Neural cell (in vitro differentiated cells): ENCODE measurements at regions not wholly inside any gene's neighbourhood (a gene's known extent, or its start where the extent isn't known, plus 50 kb on each side); places are given as distances from the start of the nearest gene placed in this dataset.

ENCODE experiments used
- H2AFZ ChIP-seq: fragments of 200-600, 300-800 bp; sonication (generic), shearing (Covaris generic); 2 replicates; pipeline ENCODE4 v1.6.0; 2014; ENCODE audit warnings: low read depth, mild to moderate bottlenecking, antibody characterized with exemption, low read length, moderate library complexity
- H3F3A ChIP-seq: fragments of 200-600 bp; shearing (Covaris generic); 2 replicates; pipeline ENCODE4 v1.6.1; 2016; ENCODE audit warnings: mild to moderate bottlenecking, moderate library complexity, mixed read lengths, antibody characterized with exemption, low read length; ENCODE audit not compliant: insufficient read depth, poor library complexity, severe bottlenecking
- H3K27ac ChIP-seq: fragments of 200-600, 300-800 bp; sonication (generic), shearing (Covaris generic); 2 replicates; pipeline ENCODE4 v1.5.1; 2014; ENCODE audit warnings: mild to moderate bottlenecking, low read length, moderate library complexity
- H3K27me3 ChIP-seq: fragments of 300-800, 200-600 bp; sonication (generic), shearing (Covaris generic); 2 replicates; pipeline ENCODE4 v1.6.0; 2014; ENCODE audit warnings: mild to moderate bottlenecking, low read depth, low read length, moderate library complexity; ENCODE audit not compliant: insufficient read depth
- H3K36me3 ChIP-seq: fragments of 300-800, 200-600 bp; sonication (generic), shearing (Covaris generic); 2 replicates; pipeline ENCODE4 v1.5.1; 2014; ENCODE audit warnings: mild to moderate bottlenecking, antibody characterized with exemption, low read length, moderate library complexity; ENCODE audit not compliant: insufficient read depth
- H3K4me2 ChIP-seq: fragments of 300-800, 200-600 bp; sonication (generic), shearing (Covaris generic); 2 replicates; pipeline ENCODE4 v1.6.0; 2014; ENCODE audit warnings: mild to moderate bottlenecking, low read length
- H3K4me3 ChIP-seq: fragments of 300-800, 200-600 bp; sonication (generic), shearing (Covaris generic); 2 replicates; pipeline ENCODE4 v1.5.1; 2014; ENCODE audit warnings: mild to moderate bottlenecking, low read length, moderate library complexity
- H3K79me2 ChIP-seq: fragments of 200-600 bp; shearing (Covaris generic); replicated peaks from 2 replicates; pipeline ENCODE4 v1.6.0; 2014; ENCODE audit warnings: mild to moderate bottlenecking, low read length, moderate library complexity; ENCODE audit not compliant: insufficient read depth
- H3K9ac ChIP-seq: fragments of 300-800, 200-600 bp; sonication (generic), shearing (Covaris generic); 2 replicates; pipeline ENCODE4 v1.6.1; 2016; ENCODE audit warnings: mild to moderate bottlenecking, low read length, mixed read lengths
- H3K9me2 ChIP-seq: fragments of 200-600 bp; shearing (Covaris generic); 2 replicates; pipeline ENCODE4 v1.6.1; 2016; ENCODE audit warnings: mild to moderate bottlenecking, low read length, mixed read lengths; ENCODE audit not compliant: insufficient read depth
- H3K9me3 ChIP-seq: fragments of 200-600, 300-800 bp; sonication (generic), shearing (Covaris generic); 2 replicates; pipeline ENCODE4 v1.6.1; 2016; ENCODE audit warnings: mild to moderate bottlenecking, mixed run types, low read length, moderate library complexity, mixed read lengths
- H4K20me1 ChIP-seq: fragments of 200-600 bp; shearing (Covaris generic); 2 replicates; pipeline ENCODE4 v1.6.1; 2016; ENCODE audit warnings: mild to moderate bottlenecking, mixed run types; ENCODE audit not compliant: insufficient read depth
- EP300 ChIP-seq: fragments of 450-650 bp; conservative IDR thresholded peaks from 2 replicates; pipeline ENCODE4 v1.6.1; 2014; ENCODE audit warnings: antibody characterized with exemption, mild to moderate bottlenecking, moderate library complexity; ENCODE audit not compliant: poor library complexity, severe bottlenecking
- EZH2 ChIP-seq: fragments of 200-600, 300-800 bp; shearing (Covaris generic), sonication (generic); IDR thresholded peaks from 2 replicates; pipeline ENCODE4 v1.6.1; 2014; ENCODE audit warnings: antibody characterized with exemption, low read length, borderline replicate concordance, mild to moderate bottlenecking; ENCODE audit not compliant: insufficient read depth, poor library complexity, severe bottlenecking
- MXI1 ChIP-seq: fragments of 450-650 bp; conservative IDR thresholded peaks from 2 replicates; pipeline ENCODE4 v1.6.1; 2014; ENCODE audit warnings: antibody characterized with exemption, mild to moderate bottlenecking; ENCODE audit not compliant: poor library complexity, severe bottlenecking
- POLR2AphosphoS5 ChIP-seq: IDR thresholded peaks from 2 replicates; pipeline ENCODE4 v1.6.1; 2012
- RAD21 ChIP-seq: fragments of 450-650 bp; conservative IDR thresholded peaks from 2 replicates; pipeline ENCODE4 v1.6.1; 2014; ENCODE audit warnings: antibody characterized with exemption, mild to moderate bottlenecking, moderate library complexity
- SMC3 ChIP-seq: fragments of 450-650 bp; conservative IDR thresholded peaks from 2 replicates; pipeline ENCODE4 v1.6.1; 2014; ENCODE audit warnings: antibody characterized with exemption, mild to moderate bottlenecking, moderate library complexity; ENCODE audit not compliant: poor library complexity
- TAF1 ChIP-seq: IDR thresholded peaks from 2 replicates; pipeline ENCODE4 v1.6.1; 2012; ENCODE audit warnings: low read depth
- TF ChIP-seq, protein P1 (sequence below): IDR thresholded peaks from 2 replicates; pipeline ENCODE4 v1.6.1; 2012; ENCODE audit warnings: borderline replicate concordance
- TF ChIP-seq, protein P2 (sequence below): fragments of 450-650 bp; IDR thresholded peaks from 2 replicates; pipeline ENCODE4 v1.5.1; 2014; ENCODE audit warnings: antibody characterized with exemption, mild to moderate bottlenecking, moderate library complexity; ENCODE audit not compliant: poor library complexity, severe bottlenecking

DNA sequence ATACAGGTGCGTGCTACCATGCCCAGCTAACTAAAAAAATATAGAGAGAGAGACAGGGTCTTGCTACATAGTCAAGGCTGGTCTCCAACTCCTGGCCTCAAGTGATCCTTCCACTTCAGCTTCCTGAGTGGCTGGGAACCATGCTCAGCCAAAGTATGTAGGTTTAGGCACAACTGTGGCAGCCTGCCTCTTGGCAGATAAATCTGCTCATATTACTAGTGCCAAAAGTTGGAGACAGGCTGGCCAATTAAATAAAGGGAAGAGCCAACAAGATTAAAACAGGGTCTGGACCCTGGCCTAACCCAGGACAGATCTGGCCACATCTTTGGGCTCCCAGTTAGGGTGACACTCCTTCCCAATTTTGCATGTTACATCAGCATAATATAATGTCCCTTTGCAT, 151.7 kb downstream of the CBLN1 start:
- Histone ChIP-seq H3K79me2 (no peaks in the 10 kb centered on the region), H3F3A (no peaks in the 10 kb centered on the region), H3K4me2 (no peak overlapping the region)

DNA sequence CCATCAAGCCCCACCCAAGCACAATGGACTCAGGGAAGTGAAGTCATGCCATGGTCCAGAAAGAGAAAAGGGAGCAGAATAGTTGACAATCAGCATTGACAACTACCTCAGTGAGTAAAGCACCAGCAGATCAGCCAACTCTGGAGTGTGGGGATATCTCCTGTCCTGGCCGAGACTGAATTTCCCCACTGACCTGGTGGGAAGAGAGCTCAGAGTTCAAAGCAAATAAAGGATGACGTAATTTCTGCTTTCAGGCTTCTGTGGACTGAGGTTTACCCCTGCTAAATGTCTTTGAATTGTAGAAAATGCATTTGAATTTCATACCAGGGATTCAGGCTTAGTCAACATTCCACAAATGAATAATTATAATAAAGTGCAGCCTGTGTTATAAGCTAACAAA, 152.9 kb downstream of the CBLN1 start:
- Histone ChIP-seq H3K9me2 (no peaks in the 10 kb centered on the region), H3K27ac (no peak overlapping the region), H2AFZ (no peak overlapping the region), H3K4me3 (no peak overlapping the region), H3K9me3 (no peaks in the 10 kb centered on the region), H3K27me3 (no peaks in the 10 kb centered on the region), H3K36me3 (no peaks in the 10 kb centered on the region), H3F3A (no peaks in the 10 kb centered on the region), H4K20me1 (no peaks in the 10 kb centered on the region), H3K4me2 (no peak overlapping the region), H3K79me2 (no peaks in the 10 kb centered on the region), H3K9ac (no peak overlapping the region)
- TF ChIP-seq EP300 (no peak), EZH2 (no peak), RAD21 (no peak), POLR2AphosphoS5 (no peak), MXI1 (no peak), SMC3 (no peak), TAF1 (no peak)
- TF ChIP-seq, protein P1, sequence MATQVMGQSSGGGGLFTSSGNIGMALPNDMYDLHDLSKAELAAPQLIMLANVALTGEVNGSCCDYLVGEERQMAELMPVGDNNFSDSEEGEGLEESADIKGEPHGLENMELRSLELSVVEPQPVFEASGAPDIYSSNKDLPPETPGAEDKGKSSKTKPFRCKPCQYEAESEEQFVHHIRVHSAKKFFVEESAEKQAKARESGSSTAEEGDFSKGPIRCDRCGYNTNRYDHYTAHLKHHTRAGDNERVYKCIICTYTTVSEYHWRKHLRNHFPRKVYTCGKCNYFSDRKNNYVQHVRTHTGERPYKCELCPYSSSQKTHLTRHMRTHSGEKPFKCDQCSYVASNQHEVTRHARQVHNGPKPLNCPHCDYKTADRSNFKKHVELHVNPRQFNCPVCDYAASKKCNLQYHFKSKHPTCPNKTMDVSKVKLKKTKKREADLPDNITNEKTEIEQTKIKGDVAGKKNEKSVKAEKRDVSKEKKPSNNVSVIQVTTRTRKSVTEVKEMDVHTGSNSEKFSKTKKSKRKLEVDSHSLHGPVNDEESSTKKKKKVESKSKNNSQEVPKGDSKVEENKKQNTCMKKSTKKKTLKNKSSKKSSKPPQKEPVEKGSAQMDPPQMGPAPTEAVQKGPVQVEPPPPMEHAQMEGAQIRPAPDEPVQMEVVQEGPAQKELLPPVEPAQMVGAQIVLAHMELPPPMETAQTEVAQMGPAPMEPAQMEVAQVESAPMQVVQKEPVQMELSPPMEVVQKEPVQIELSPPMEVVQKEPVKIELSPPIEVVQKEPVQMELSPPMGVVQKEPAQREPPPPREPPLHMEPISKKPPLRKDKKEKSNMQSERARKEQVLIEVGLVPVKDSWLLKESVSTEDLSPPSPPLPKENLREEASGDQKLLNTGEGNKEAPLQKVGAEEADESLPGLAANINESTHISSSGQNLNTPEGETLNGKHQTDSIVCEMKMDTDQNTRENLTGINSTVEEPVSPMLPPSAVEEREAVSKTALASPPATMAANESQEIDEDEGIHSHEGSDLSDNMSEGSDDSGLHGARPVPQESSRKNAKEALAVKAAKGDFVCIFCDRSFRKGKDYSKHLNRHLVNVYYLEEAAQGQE, result no peak

More for the DNA sequence above, 151.7 kb downstream of the CBLN1 start:
- Histone ChIP-seq H3K27me3 (no peaks in the 10 kb centered on the region), H3K9me2 (no peaks in the 10 kb centered on the region), H4K20me1 (no peaks in the 10 kb centered on the region), H3K4me3 (no peak overlapping the region), H3K36me3 (no peaks in the 10 kb centered on the region), H2AFZ (no peak overlapping the region), H3K9me3 (no peaks in the 10 kb centered on the region), H3K27ac (no peak overlapping the region), H3K9ac (no peak overlapping the region)
- TF ChIP-seq RAD21 (no peak), POLR2AphosphoS5 (no peak), EP300 (no peak), SMC3 (no peak), TAF1 (no peak)
- TF ChIP-seq, protein P2, sequence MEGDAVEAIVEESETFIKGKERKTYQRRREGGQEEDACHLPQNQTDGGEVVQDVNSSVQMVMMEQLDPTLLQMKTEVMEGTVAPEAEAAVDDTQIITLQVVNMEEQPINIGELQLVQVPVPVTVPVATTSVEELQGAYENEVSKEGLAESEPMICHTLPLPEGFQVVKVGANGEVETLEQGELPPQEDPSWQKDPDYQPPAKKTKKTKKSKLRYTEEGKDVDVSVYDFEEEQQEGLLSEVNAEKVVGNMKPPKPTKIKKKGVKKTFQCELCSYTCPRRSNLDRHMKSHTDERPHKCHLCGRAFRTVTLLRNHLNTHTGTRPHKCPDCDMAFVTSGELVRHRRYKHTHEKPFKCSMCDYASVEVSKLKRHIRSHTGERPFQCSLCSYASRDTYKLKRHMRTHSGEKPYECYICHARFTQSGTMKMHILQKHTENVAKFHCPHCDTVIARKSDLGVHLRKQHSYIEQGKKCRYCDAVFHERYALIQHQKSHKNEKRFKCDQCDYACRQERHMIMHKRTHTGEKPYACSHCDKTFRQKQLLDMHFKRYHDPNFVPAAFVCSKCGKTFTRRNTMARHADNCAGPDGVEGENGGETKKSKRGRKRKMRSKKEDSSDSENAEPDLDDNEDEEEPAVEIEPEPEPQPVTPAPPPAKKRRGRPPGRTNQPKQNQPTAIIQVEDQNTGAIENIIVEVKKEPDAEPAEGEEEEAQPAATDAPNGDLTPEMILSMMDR, result no peak

DNA sequence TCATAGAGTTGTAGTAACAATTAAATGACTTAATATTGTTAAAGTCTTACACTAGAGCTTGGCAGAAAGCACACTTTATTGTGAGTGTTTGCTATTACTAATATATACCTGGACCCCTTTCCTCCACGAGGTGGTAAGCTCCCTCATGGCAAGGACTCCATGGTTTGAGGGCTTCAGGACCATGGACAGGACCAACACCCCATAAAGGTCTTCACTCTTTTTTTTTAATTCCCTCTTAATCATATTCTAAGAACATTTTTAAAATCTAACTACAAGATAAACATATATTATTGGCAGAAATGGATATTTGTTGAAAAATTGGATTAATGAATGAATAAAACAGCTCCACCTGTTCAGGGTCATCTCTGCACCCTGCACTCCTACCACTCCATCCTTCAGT, 154.5 kb downstream of the CBLN1 start:
- H3K4me3 ChIP-seq, result no peak overlapping the region
- H4K20me1 ChIP-seq, result no peaks in the 10 kb centered on the region
- H2AFZ ChIP-seq, result no peak overlapping the region
- H3K27ac ChIP-seq, result no peak overlapping the region
- no peak overlapping the region for H3K9ac ChIP-seq
- no peak overlapping the region for H3K4me2 ChIP-seq
- H3K27me3 ChIP-seq, result no peaks in the 10 kb centered on the region
- H3K9me3 ChIP-seq, result no peaks in the 10 kb centered on the region
- TF ChIP-seq POLR2AphosphoS5 (no peak), MXI1 (no peak), RAD21 (no peak), EP300 (no peak), EZH2 (no peak)
- TF ChIP-seq, protein P2, result no peak
- no peaks in the 10 kb centered on the region for H3F3A ChIP-seq
- no peaks in the 10 kb centered on the region for H3K79me2 ChIP-seq
- no peaks in the 10 kb centered on the region for H3K36me3 ChIP-seq
- no peaks in the 10 kb centered on the region for H3K9me2 ChIP-seq
